OCI-LY3 (cell line): ENCODE measurements at regions not wholly inside any gene's neighbourhood (a gene's known extent, or its start where the extent isn't known, plus 50 kb on each side); places are given as distances from the start of the nearest gene placed in this dataset.

Source experiments
- CTCF ChIP-seq: fragments of 200-600, 300-600 bp; sonication (generic); IDR thresholded peaks from 2 replicates; pipeline ENCODE4 v1.5.1; 2014; ENCODE audit warnings: antibody characterized with exemption, low read length, low read depth
- EZH2phosphoT487 ChIP-seq: fragments of 200-600 bp; shearing (Covaris generic); IDR thresholded peaks from 2 replicates; pipeline ENCODE4 v1.6.1; 2018; ENCODE audit warnings: antibody characterized with exemption, mixed run types, low read depth

- no peak for TF ChIP-seq CTCF
- TF ChIP-seq EZH2phosphoT487: no peak
Observed at GRCh38 chr6:3566812-3567211, 110.0 kb upstream of the SLC22A23 start.
